OCI-LY3 (cell line): ENCODE measurements at regions not wholly inside any gene's neighbourhood (a gene's known extent, or its start where the extent isn't known, plus 50 kb on each side); places are given as distances from the start of the nearest gene placed in this dataset.

Experiments
- H2AFZ ChIP-seq: fragments of 200-600, 300-600 bp; shearing (Covaris generic); 2 replicates; pipeline ENCODE4 v1.6.0; 2014; ENCODE audit warnings: antibody characterized with exemption, low read depth, low read length
- H3K27ac ChIP-seq: fragments of 200-600, 300-600 bp; sonication (generic); 2 replicates; pipeline ENCODE4 v1.5.1; 2014; ENCODE audit warnings: mild to moderate bottlenecking, low read length, moderate library complexity, mixed read lengths
- H3K27me3 ChIP-seq: fragments of 200-600, 300-600 bp; sonication (generic); 2 replicates; pipeline ENCODE4 v1.6.1; 2014; ENCODE audit warnings: low read depth, low read length, mixed read lengths
- H3K36me3 ChIP-seq: fragments of 200-600, 300-600 bp; sonication (generic); replicated peaks from 2 replicates; pipeline ENCODE3; 2014; ENCODE audit warnings: low read depth, low read length, mixed read lengths
- H3K4me1 ChIP-seq: fragments of 300-600, 200-600 bp; sonication (generic); 2 replicates; pipeline ENCODE4 v1.6.1; 2014; ENCODE audit warnings: low read length, mixed read lengths
- H3K4me2 ChIP-seq: fragments of 200-600, 300-600 bp; sonication (generic); 2 replicates; pipeline ENCODE4 v1.6.1; 2014; ENCODE audit warnings: low read length, mixed read lengths
- H3K4me3 ChIP-seq: fragments of 300-600, 200-600 bp; sonication (generic); 2 replicates; pipeline ENCODE4 v1.5.1; 2014; ENCODE audit warnings: antibody characterized with exemption, mild to moderate bottlenecking, low read length, moderate library complexity
- H3K79me2 ChIP-seq: fragments of 300-600, 200-600 bp; shearing (Covaris generic); 2 replicates; pipeline ENCODE4 v1.6.1; 2014; ENCODE audit warnings: mild to moderate bottlenecking, low read length, mixed read lengths
- H3K9ac ChIP-seq: fragments of 300-600, 200-600 bp; shearing (Covaris generic); 2 replicates; pipeline ENCODE4 v1.6.0; 2014; ENCODE audit warnings: mild to moderate bottlenecking, low read length, moderate library complexity
- H3K9me3 ChIP-seq: fragments of 200-600, 300-600 bp; shearing (Covaris generic); 2 replicates; pipeline ENCODE4 v1.6.1; 2014; ENCODE audit warnings: low read length, mixed read lengths; ENCODE audit not compliant: insufficient read depth
- H4K20me1 ChIP-seq: fragments of 200-600, 300-600 bp; sonication (generic); 2 replicates; pipeline ENCODE4 v1.6.1; 2016; ENCODE audit warnings: low read length, mixed read lengths; ENCODE audit not compliant: insufficient read depth
- CTCF ChIP-seq: fragments of 200-600, 300-600 bp; sonication (generic); IDR thresholded peaks from 2 replicates; pipeline ENCODE4 v1.5.1; 2014; ENCODE audit warnings: antibody characterized with exemption, low read length, low read depth
- EZH2phosphoT487 ChIP-seq: fragments of 200-600 bp; shearing (Covaris generic); IDR thresholded peaks from 2 replicates; pipeline ENCODE4 v1.6.1; 2018; ENCODE audit warnings: antibody characterized with exemption, mixed run types, low read depth

- Histone ChIP-seq H4K20me1 (no peaks in the 10 kb centered on the region), H3K4me1 (peaks cover 4% of the 10 kb centered on the region; the same call in 1 of the 2 replicates), H3K4me2 (no peak overlapping the region), H3K36me3 (no peaks in the 10 kb centered on the region), H2AFZ (no peak overlapping the region), H3K9me3 (no peaks in the 10 kb centered on the region), H3K9ac (no peak overlapping the region), H3K4me3 (no peak overlapping the region), H3K79me2 (no peaks in the 10 kb centered on the region), H3K27ac (no peak overlapping the region), H3K27me3 (no peaks in the 10 kb centered on the region)
- no peak for TF ChIP-seq CTCF
Observed at GRCh38 chr7:32289651-32290414, 200.3 kb downstream of the LSM5 start.

GRCh38 chr7:32285698-32286097 is 204.5 kb downstream of the LSM5 start:
- Histone ChIP-seq H3K9ac (no peak overlapping the region), H4K20me1 (no peaks in the 10 kb centered on the region), H3K27me3 (no peaks in the 10 kb centered on the region), H3K4me1 (peaks cover 4% of the 10 kb centered on the region; the same call in 1 of the 2 replicates), H3K79me2 (no peaks in the 10 kb centered on the region), H3K4me2 (no peak overlapping the region), H3K9me3 (no peaks in the 10 kb centered on the region), H3K36me3 (no peaks in the 10 kb centered on the region), H3K27ac (no peak overlapping the region), H3K4me3 (no peak overlapping the region), H2AFZ (no peak overlapping the region)
- TF ChIP-seq EZH2phosphoT487 = no peak
- TF ChIP-seq CTCF = no peak

- H3K9ac ChIP-seq = no peak overlapping the region
- TF ChIP-seq EZH2phosphoT487 (no peak), CTCF (no peak)
- no peak overlapping the region for H2AFZ ChIP-seq
- no peak overlapping the region for H3K27ac ChIP-seq
- no peaks in the 10 kb centered on the region for H4K20me1 ChIP-seq
- no peak overlapping the region for H3K4me3 ChIP-seq
- no peaks in the 10 kb centered on the region for H3K79me2 ChIP-seq
- no peaks in the 10 kb centered on the region for H3K4me1 ChIP-seq
- no peaks in the 10 kb centered on the region for H3K36me3 ChIP-seq
- H3K27me3 ChIP-seq = no peaks in the 10 kb centered on the region
- H3K9me3 ChIP-seq = no peaks in the 10 kb centered on the region
- H3K4me2 ChIP-seq = no peak overlapping the region
Observed at GRCh38 chr7:32283546-32283945, 206.6 kb downstream of the LSM5 start.

- H3K36me3 ChIP-seq = no peaks in the 10 kb centered on the region
Observed at GRCh38 chr7:32279500-32279899, 209.3 kb upstream of the PDE1C start.

More at GRCh38 chr7:32279500-32279899, 209.3 kb upstream of the PDE1C start:
- Histone ChIP-seq H3K4me3 (no peak overlapping the region), H3K9me3 (no peaks in the 10 kb centered on the region), H3K9ac (no peak overlapping the region), H3K4me2 (no peak overlapping the region), H2AFZ (no peak overlapping the region), H3K27me3 (no peaks in the 10 kb centered on the region), H3K79me2 (no peaks in the 10 kb centered on the region), H3K27ac (no peak overlapping the region), H4K20me1 (no peaks in the 10 kb centered on the region), H3K4me1 (peaks cover 17% of the 10 kb centered on the region)
- TF ChIP-seq EZH2phosphoT487 = no peak
- no peak for TF ChIP-seq CTCF
